Activated T-helper 1 cell treated with anti-CD3 and anti-CD28 coated beads, Interleukin-12 subunit alpha, Interleukin-12 subunit beta, Interleukin-2, Interleukin-4 antibody, amounts not matched to agents 30 ng/mL and 10 ng/mL and 1 ng/mL, durations not matched to agents 14 hours and 24 hours and 36 hours (primary cell): ENCODE measurements at regions not wholly inside any gene's neighbourhood (a gene's known extent, or its start where the extent isn't known, plus 50 kb on each side); places are given as distances from the start of the nearest gene placed in this dataset.
"Not testable (repeated sequence)": the region's sequence is repeated elsewhere in the genome, so short reads cannot be mapped to it uniquely, and the experiment has no call there.

Source experiments
- DNase-seq: peaks from one replicate; pipeline ENCODE4 v3.0.0; 2021; ENCODE audit warnings: low spot score
- H3K27ac Mint-ChIP-seq: one replicate; pipeline ENCODE4 v1.8.0; 2021; ENCODE audit warnings: mild to moderate bottlenecking, mixed read lengths
- H3K27me3 Mint-ChIP-seq: one replicate; pipeline ENCODE4 v1.8.0; 2022; ENCODE audit warnings: mild to moderate bottlenecking, moderate library complexity, mixed read lengths; ENCODE audit not compliant: insufficient read depth
- H3K36me3 Mint-ChIP-seq: one replicate; pipeline ENCODE4 v1.8.0; 2021; ENCODE audit warnings: low read depth, mixed read lengths
- H3K4me1 Mint-ChIP-seq: one replicate; pipeline ENCODE4 v1.8.0; 2021; ENCODE audit warnings: low read depth, mixed read lengths
- H3K4me3 Mint-ChIP-seq: one replicate; pipeline ENCODE4 v1.8.0; 2021; ENCODE audit warnings: mild to moderate bottlenecking, moderate library complexity, mixed read lengths
- H3K9me3 Mint-ChIP-seq: one replicate; pipeline ENCODE4 v1.8.0; 2021; ENCODE audit warnings: mixed read lengths
- intact Hi-C: fragments of 100-400 bp; cut with micrococcal nuclease; formaldehyde crosslinking; loops from one replicate; pipeline ENCODE4 v1.15.1; 2024

- DNase-seq, H3K9me3 Mint-ChIP-seq, H3K4me3 Mint-ChIP-seq, H3K36me3 Mint-ChIP-seq, H3K27me3 Mint-ChIP-seq, H3K27ac Mint-ChIP-seq, H3K4me1 Mint-ChIP-seq, intact Hi-C loops: not testable (repeated sequence)
Measured at GRCh38 chr10:84602543-84602942, 274.2 kb downstream of the CCSER2 start.

GRCh38 chr10:84603971-84604370 is 275.6 kb downstream of the CCSER2 start:
- Mint-ChIP-seq H3K27me3 (peaks cover 4% of the 10 kb centered on the region), H3K4me3 (no peak overlapping the region), H3K36me3 (no peaks in the 10 kb centered on the region), H3K9me3 (no peaks in the 10 kb centered on the region), H3K4me1 (peaks cover 7% of the 10 kb centered on the region), H3K27ac (no peak overlapping the region)
- DNase-seq = no peak
- intact Hi-C loops = no loop called here

DNA sequence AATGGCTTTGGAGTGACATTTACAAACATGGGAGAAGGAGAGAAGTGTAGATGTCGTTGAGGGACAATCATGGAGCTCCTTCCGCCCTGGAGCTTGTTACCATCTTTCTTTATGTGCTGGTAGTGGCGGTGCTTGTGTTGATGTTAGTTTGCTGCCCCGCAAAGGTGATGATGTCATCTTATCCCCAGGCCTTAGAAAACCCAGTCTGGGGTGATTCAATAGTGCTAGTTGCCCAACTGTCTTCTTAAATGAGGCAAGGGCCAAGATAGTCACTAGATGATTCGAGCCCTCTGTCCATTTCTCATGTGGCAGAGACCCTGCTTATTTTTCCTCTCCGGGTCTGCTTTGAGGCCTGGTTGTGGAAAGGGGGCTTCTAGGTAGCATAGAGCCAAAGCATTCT is 277.4 kb downstream of the CCSER2 start:
- H3K9me3 Mint-ChIP-seq = no peaks in the 10 kb centered on the region
- H3K36me3 Mint-ChIP-seq = no peaks in the 10 kb centered on the region
- intact Hi-C loops = no loop called here
- no peak overlapping the region for H3K27ac Mint-ChIP-seq
- H3K4me3 Mint-ChIP-seq = no peak overlapping the region
- H3K27me3 Mint-ChIP-seq = peaks cover 4% of the 10 kb centered on the region
- H3K4me1 Mint-ChIP-seq = peaks cover 7% of the 10 kb centered on the region
- no peak for DNase-seq

- no peaks in the 10 kb centered on the region for H3K9me3 Mint-ChIP-seq
- H3K27me3 Mint-ChIP-seq = peaks cover 4% of the 10 kb centered on the region
- H3K4me3 Mint-ChIP-seq = no peak overlapping the region
- intact Hi-C loops = no loop called here
- DNase-seq = no peak
- no peaks in the 10 kb centered on the region for H3K36me3 Mint-ChIP-seq
- H3K27ac Mint-ChIP-seq = no peak overlapping the region
- H3K4me1 Mint-ChIP-seq = peaks cover 7% of the 10 kb centered on the region
Measured at GRCh38 chr10:84606428-84606827, 278.0 kb downstream of the CCSER2 start.

DNA sequence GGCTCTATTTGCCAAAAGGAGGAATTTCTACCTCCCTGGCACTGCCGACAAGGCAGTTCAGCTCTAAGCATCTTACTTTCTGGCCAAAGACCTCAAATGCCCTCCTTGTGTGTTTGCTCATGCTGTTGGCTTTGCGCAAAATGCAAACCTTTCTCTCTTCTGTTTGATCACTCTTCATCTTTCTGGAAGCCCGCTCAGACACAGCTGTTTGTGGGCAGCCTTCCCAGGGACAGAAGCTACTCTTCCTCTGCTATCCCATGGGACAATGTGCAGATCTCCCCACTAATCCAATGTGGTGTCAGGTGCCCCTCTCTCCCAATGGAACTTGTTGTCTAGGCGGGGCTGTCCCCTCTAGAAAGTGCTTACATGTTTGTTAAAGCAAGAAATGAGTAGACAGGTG is 278.7 kb downstream of the CCSER2 start:
- Mint-ChIP-seq H3K4me3 (no peak overlapping the region), H3K27ac (no peak overlapping the region), H3K36me3 (no peaks in the 10 kb centered on the region), H3K4me1 (peaks cover 7% of the 10 kb centered on the region), H3K27me3 (peaks cover 4% of the 10 kb centered on the region), H3K9me3 (no peaks in the 10 kb centered on the region)
- DNase-seq = no peak
- intact Hi-C loops = no loop called here

- intact Hi-C loops = no loop called here
- Mint-ChIP-seq H3K36me3 (no peaks in the 10 kb centered on the region), H3K4me1 (peaks cover 7% of the 10 kb centered on the region)
Measured at GRCh38 chr10:84607523-84607922, 279.1 kb downstream of the CCSER2 start.

GRCh38 chr10:84608126-84608525 is 279.7 kb downstream of the CCSER2 start:
- Mint-ChIP-seq H3K27me3 (peaks cover 4% of the 10 kb centered on the region), H3K9me3 (no peaks in the 10 kb centered on the region), H3K4me1 (peaks cover 7% of the 10 kb centered on the region), H3K36me3 (no peaks in the 10 kb centered on the region), H3K27ac (no peak overlapping the region), H3K4me3 (no peak overlapping the region)
- intact Hi-C loops = no loop called here
- DNase-seq = no peak

More at GRCh38 chr10:84607523-84607922, 279.1 kb downstream of the CCSER2 start:
- Mint-ChIP-seq H3K27me3 (peaks cover 4% of the 10 kb centered on the region), H3K27ac (no peak overlapping the region), H3K9me3 (no peaks in the 10 kb centered on the region), H3K4me3 (no peak overlapping the region)
- DNase-seq = no peak

DNA sequence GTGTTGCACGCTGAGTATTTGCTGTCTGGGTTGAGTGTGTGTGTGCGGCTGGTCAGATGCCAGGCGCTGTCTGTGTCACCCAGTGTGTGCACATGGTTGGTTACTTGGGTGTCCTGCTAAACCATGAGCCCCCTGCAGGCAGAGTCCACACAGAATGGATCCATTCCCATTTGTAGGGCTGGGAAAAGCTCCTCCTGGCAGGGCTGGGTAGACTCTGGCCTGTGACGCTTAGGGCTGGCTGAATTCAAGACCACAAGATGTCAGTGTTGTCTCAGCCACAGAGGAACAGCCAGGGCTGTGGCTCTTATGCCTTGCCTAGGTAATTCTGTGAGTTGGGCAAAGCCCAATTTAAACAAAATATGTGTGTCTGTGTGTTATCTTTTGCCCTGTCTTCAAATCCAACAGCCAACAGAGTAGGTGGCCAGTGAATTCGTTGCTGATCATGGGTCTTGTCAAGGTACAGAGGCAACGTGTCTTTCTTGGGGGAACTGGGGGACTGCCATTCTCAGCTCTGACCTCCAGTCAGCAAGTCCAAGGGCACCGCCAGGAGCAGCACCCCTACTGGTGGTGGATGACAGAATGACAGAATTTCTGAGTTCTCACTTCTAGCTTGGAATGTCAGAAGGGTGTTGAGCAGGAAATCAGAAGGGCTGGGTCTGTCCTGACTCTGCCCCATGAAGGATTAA is 285.1 kb downstream of the CCSER2 start:
- DNase-seq = no peak
- H3K27me3 Mint-ChIP-seq = peaks cover 4% of the 10 kb centered on the region
- intact Hi-C loops = no loop called here
- no peak overlapping the region for H3K4me3 Mint-ChIP-seq
- no peak overlapping the region for H3K27ac Mint-ChIP-seq
- H3K36me3 Mint-ChIP-seq = no peaks in the 10 kb centered on the region
- no peaks in the 10 kb centered on the region for H3K9me3 Mint-ChIP-seq
- H3K4me1 Mint-ChIP-seq = no peaks in the 10 kb centered on the region

DNA sequence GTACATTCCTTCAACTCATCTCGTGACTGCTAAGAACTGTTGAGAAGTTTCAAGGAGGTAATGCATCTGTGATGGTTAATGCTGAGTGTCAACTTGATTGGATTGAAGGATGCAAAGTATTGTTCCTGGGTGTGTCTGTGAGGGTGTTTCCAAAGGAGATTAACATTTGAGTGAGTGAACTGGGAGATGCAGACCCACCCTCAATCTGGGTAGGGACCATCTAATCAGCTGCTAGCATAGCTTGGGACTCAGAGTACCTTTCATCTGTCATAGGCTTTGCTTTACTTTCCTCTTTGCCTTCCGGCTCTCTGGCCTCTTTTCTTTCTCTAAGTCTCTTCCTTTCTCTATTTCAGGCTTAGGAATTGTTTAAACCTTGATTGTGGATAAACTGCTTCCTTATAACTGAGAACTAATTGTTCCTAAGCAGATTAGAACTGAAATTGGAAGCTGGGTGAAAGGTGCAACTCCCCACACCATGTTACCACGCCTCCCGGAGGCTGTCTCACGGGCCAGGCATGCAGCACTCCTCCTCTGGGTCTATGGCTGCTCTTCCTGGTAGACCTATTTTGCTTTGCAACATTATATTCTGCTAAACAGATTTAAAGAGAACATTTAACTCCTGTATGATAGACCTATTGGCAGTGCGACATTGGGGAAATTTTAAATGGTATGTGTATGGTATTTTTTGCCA is 298.2 kb downstream of the CCSER2 start:
- DNase-seq = no peak
- Mint-ChIP-seq H3K9me3 (no peaks in the 10 kb centered on the region), H3K4me3 (no peak overlapping the region), H3K36me3 (no peaks in the 10 kb centered on the region), H3K27ac (no peak overlapping the region), H3K4me1 (no peaks in the 10 kb centered on the region), H3K27me3 (peaks cover 9% of the 10 kb centered on the region)
- intact Hi-C loops = no loop called here

DNA sequence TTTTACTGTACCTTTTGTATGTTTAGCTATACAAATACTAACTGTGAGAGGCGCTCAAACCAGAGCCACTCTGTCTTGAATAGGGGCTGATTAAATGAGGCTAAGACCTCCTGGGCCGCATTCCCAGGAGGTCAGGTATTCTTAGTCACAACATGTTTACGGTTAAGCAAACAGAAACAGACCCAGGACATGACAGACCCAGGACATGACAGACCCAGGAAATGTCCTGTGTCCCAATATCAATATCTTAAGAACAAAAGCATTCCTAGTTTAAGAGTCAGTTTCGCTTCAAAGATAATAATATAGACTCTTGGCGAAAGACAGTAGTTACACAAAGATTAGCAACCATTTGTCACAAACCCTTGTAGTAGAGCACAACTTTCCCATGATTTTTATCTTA is 304.5 kb downstream of the CCSER2 start:
- DNase-seq = no peak
- intact Hi-C loops = no loop called here
- Mint-ChIP-seq H3K27me3 (peaks cover 3% of the 10 kb centered on the region), H3K4me3 (no peak overlapping the region), H3K4me1 (no peaks in the 10 kb centered on the region), H3K36me3 (no peaks in the 10 kb centered on the region), H3K27ac (no peak overlapping the region), H3K9me3 (no peaks in the 10 kb centered on the region)

- intact Hi-C loops = no loop called here
- Mint-ChIP-seq H3K27ac (no peak overlapping the region), H3K9me3 (no peaks in the 10 kb centered on the region), H3K36me3 (no peaks in the 10 kb centered on the region), H3K4me1 (no peaks in the 10 kb centered on the region), H3K27me3 (no peaks in the 10 kb centered on the region), H3K4me3 (no peak overlapping the region)
- DNase-seq = no peak
Measured at GRCh38 chr10:84634636-84635035, 306.2 kb downstream of the CCSER2 start.

- DNase-seq, H3K27ac Mint-ChIP-seq, H3K4me3 Mint-ChIP-seq, intact Hi-C loops, H3K4me1 Mint-ChIP-seq, H3K9me3 Mint-ChIP-seq, H3K36me3 Mint-ChIP-seq: not testable (repeated sequence)
- H3K27me3 Mint-ChIP-seq = peaks cover 20% of the 10 kb centered on the region
Measured at GRCh38 chr10:84650628-84651027, 322.2 kb downstream of the CCSER2 start.

- Mint-ChIP-seq H3K36me3 (no peaks in the 10 kb centered on the region), H3K4me3 (no peak overlapping the region), H3K27ac (no peak overlapping the region), H3K9me3 (peaks cover 3% of the 10 kb centered on the region), H3K27me3 (peaks cover 4% of the 10 kb centered on the region), H3K4me1 (no peaks in the 10 kb centered on the region)
- intact Hi-C loops = no loop called here
- no peak for DNase-seq
Measured at GRCh38 chr10:84654671-84655070, 326.3 kb downstream of the CCSER2 start.
